Left cardiac atrium (tissue), 4 donors: ENCODE measurements at regions not wholly inside any gene's neighbourhood (a gene's known extent, or its start where the extent isn't known, plus 50 kb on each side); places are given as distances from the start of the nearest gene placed in this dataset.

Experiments used
- ATAC-seq, 2 donors: fragments of 200-7000 bp; cut with Tn5 transposase; one replicate each; pipeline ENCODE4 v1.9.1; 2020; ENCODE audit warnings: mild to moderate bottlenecking in 2 of 2, moderate library complexity in 2 of 2
- DNase-seq: peaks from one replicate; pipeline ENCODE4 v3.0.0-alpha.2; 2020
- intact Hi-C, 2 donors: fragments of 100-400 bp; cut with DNase I; formaldehyde crosslinking; loops; one replicate each; pipeline versions ENCODE4 v1.14.1 to v1.15.1; 2022 to 2023
- donor health status: DM: no; HTN: yes; CAD: no.
- donor health status: DM: no; HTN: yes; CAD: no; lungs with severe emphysema.
- donor health status: DM: yes; HTN: yes; CAD: no.
- donor health status: Dilated cardiomyopathy.

DNA sequence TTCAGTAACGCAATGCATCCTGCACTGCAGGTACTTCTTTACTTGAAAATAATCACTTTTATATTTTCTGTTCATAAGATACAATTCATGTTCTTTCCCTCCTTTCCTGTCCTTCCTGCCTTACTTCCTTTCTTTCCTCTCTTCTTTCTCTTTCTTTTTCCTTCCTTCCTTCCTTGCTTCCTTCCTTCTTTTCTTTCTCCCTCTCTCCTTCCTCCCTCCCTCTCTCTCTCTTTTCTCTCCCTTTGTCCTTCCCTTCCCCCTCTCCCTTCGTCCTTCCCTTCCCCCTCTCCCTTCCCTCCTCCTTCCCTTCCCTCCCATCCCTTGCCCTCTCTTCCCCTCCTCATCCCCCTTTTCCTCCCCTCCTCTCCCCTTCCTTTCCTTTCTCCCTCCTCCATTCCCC is 227.8 kb upstream of the KLF6 start:
- intact Hi-C loops: no loop called here
- ATAC-seq: no peak

DNA sequence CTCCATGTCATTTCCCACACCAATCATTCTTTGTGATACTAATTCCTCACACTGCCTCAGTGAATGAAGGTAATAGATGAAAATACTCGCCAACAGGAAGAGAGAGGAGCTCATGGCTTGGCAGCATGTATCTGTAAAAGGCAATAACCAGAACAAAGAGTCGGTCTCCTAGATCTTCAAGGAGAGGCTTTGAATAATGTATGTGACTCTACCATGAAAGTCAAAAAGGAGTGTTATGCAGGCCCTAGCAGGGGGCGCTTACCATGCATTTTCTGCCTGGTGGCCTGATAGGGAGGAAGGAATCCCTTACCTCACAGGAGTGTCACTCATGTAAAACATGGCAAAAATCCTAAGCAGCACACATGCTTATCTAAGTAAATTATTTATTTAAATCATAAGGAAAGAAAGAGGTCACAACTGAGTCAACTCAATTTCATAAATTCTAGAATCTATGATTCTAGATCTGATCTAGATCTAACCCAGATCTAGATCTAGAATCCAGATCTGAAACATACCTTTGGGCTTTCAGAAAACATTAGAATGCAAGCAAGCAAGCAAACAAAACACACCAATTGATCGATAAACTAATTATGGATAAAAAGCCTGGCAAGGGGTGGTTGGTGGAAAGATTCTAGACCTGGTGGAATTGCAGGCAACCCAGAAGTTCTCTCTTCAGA is 226.3 kb upstream of the KLF6 start:
- DNase-seq (no peak), ATAC-seq (no peak)
- intact Hi-C loops: no loop called here

More for the DNA sequence above, 227.8 kb upstream of the KLF6 start:
- no peak for DNase-seq

DNA sequence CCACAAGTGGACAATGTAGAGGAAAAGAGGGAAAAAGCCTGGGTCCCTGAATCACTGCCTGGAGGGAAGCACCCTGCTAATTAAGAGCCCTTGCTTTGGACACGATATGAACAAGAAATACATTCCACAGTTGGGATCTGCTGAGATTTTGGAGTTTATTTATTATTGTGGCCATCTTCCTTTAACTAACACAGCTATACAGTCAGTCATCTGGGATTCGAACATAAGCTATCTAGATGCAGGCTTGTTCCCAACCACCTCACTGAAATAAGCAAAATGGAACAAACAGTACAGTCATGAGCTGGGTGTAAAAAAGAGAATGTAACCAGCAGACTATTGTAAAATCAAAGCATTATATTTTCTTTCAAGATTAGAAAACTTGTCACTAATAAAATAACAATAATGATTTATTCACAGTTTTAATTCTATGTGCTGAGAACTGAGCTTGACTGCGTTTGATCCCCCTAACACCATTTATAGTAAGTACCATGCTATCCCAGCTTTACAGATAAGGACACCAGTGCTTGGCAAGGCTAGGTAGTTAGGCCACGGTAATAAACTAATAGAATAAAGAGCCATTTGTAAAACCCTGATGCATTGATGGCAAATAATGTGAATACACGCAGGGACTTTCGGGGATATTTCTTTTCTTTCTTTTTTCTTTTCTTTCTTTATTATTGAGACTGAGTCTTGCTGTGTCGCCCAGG is 223.8 kb upstream of the KLF6 start:
- no peak for ATAC-seq
- intact Hi-C loops: no loop called here
- no peak for DNase-seq

DNA sequence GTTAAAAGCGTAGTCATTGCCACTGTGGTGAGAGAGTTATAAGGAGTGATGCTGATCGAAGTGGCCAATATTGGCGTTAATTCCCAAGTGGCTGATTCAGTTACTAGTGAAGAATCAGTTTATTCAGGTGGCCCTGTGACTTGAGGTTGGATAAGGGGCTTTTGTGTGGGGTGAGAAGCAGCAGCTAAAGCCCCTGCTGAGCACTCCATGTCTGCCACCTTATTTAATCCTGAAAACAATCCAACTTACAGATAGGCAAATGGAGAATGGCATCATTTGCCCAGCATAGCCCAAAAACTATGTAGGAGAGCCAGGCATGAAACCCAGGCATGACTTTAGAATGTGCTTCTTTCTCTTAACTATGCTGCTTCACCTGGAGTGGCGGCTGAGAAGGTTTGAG is 222.8 kb upstream of the KLF6 start:
- DNase-seq (no peak), ATAC-seq (no peak)

DNA sequence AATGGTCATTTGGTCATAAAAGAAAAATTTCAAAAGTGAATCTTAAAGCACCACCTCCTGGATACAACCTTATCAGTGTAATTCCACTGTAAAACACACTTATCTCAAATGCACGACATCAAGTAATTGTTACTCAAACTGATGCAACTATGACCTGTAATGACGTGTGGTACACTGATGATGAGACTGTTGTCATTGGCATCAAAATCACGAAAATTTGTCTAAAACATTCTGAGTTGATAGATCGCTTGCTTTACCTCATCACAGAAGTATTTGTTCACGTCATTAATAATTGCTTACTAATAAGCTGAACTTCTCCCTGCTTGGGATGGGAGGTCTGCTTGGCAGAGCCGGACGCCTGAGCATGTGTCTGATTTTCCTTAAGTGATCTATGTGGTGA is 221.8 kb upstream of the KLF6 start:
- intact Hi-C loops: no loop called here
- DNase-seq: no peak
- no peak for ATAC-seq

More for the DNA sequence above, 222.8 kb upstream of the KLF6 start:
- intact Hi-C loops: no loop called here

DNA sequence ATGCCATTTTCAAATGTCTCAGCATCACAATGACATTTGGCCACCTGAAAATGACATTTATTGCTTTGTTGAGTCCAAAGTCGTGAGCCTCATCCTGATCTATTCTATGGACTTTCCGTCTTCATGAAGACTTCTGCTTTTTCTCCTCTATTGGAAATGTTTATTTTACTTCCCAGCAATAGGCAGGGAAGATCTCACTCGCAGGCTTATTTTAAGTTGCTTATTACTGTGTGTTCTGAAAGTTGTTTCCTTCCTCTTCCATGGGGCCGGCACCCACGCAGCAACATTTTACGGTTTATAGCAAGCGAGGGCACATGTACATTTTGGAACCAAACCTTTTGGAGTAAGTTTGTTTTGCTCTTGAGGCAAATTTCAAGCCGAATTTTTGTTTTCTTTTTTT is 221.0 kb upstream of the KLF6 start:
- no peak for DNase-seq
- intact Hi-C loops: no loop called here
- ATAC-seq: peak; percentile 31 to 34

DNA sequence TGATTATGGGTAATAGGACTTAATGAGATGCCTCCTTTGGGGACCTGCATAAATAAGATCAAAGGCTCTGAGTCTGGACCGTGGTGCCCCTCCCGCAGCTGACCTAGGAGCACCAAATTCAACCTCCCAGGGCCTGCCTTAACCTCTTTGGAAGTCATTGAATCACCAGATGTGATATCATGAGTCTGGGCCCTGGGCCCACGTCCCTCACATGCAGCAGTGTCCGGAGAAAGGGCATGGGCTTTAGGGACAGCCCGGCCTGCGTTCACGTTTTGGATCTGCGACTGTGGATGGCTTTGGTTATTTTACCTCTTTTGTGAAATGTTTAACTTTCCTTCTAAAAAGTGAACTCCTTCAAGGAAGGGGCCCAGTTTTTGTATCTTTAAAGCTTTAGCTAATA is 220.0 kb upstream of the KLF6 start:
- ATAC-seq (no peak), DNase-seq (no peak)
- intact Hi-C loops: no loop called here

DNA sequence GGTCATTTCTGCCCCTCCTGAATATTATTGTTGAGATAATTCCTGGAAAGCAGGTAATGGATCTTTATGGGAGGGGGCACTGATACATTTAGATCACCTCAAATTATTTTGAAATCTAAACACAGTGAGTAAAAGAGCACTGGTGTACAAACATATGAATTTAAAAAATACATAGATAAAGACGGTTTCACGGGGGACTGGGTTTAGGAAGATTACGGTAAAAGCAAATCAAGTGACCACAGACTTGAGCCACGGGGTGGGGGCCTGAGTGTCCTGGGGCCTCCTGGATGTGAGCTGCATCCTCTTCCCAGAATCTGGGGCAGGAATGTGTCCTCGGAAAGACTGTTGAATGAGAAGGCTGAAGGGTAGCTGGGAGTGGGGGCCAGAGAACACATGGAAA is 219.1 kb upstream of the KLF6 start:
- ATAC-seq: no peak
- DNase-seq: no peak
- intact Hi-C loops: no loop called here

DNA sequence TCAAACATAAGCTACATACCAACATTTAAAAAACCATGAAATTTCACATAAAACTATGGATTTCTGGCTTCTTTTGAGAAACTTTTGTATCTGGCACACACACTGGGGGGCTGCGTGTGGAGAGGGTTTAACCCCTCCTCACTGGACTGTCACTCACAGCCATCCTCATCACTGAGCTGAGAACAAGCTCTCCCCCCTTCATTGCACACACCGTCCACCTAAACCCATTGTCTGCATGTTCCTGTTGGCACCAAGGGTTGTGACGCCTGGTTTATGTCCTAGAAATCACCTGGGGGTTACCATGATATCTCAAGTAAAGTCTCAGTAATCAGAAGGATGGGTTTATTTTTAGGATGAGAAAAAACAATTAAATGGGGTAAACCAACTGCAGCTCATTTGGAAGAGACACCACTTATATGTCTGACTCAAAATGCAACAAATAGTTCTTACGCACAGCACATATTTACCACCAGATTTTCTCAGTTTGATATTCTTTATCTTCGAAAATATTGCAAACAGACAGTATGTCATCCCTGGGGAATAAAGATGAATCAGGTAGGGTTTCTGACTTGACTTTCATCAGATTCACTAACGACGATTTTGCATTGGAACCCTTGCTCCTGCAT is 218.5 kb upstream of the KLF6 start:
- ATAC-seq: no peak
- DNase-seq: no peak
- intact Hi-C loops: no loop called here

DNA sequence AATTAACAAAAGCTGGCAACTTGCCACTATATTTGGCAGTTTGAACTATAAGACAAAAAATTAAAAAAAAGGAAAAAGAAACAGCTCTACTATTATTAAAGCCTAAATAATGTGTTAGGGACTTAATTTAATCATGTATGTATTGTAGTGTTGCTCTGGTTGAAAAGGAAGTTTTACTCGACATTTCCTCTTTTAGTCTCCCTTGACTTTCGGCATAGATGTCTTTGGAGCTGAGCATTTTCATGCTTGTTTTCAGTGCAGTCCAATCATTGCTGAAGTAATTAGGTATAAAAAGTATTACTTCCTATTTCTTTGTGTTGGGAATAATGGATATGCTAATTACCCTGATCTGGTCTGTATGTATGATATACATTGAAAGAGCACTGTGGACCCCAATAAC is 216.8 kb upstream of the KLF6 start:
- DNase-seq: no peak
- ATAC-seq: no peak
- intact Hi-C loops: no loop called here

DNA sequence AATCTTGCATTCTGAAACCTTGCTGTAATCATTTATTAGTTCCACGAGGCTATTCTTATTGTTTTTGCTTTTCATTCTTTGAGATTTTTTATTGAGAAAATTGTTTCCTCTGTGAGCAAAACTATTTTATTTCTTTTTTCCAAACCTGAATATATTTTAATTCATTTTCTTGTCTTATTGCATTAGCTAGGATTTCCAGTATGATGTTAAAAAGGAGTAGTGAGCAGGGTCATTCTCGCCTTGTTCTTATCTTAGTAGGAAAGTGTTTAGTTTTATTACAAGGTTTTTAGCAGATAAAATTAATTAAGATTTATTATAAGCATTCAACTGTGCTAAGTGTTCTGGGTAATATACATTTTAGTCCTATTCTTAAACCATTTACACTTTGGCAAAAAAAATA is 214.6 kb upstream of the KLF6 start:
- intact Hi-C loops: no loop called here
- ATAC-seq: no peak
- DNase-seq: no peak

DNA sequence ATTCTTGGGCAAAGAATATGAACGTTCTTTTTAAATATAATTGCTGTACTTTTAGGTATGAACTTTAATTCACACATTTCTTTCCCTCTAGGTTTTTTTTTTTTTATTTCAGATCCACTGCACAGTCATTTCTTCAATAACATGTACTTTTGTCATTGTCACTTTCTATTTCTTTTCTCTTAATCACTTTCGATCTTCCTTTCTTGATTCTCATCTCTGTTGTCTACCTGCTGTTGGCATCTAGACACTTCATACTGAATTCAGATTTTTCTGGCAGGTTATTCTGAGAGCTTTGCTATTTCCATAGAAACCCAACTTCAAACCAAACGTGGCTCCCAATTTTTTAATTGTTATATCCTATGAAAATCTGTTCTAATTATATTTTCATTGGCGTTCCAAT is 211.7 kb upstream of the KLF6 start:
- ATAC-seq: no peak
- intact Hi-C loops: no loop called here
- no peak for DNase-seq

DNA sequence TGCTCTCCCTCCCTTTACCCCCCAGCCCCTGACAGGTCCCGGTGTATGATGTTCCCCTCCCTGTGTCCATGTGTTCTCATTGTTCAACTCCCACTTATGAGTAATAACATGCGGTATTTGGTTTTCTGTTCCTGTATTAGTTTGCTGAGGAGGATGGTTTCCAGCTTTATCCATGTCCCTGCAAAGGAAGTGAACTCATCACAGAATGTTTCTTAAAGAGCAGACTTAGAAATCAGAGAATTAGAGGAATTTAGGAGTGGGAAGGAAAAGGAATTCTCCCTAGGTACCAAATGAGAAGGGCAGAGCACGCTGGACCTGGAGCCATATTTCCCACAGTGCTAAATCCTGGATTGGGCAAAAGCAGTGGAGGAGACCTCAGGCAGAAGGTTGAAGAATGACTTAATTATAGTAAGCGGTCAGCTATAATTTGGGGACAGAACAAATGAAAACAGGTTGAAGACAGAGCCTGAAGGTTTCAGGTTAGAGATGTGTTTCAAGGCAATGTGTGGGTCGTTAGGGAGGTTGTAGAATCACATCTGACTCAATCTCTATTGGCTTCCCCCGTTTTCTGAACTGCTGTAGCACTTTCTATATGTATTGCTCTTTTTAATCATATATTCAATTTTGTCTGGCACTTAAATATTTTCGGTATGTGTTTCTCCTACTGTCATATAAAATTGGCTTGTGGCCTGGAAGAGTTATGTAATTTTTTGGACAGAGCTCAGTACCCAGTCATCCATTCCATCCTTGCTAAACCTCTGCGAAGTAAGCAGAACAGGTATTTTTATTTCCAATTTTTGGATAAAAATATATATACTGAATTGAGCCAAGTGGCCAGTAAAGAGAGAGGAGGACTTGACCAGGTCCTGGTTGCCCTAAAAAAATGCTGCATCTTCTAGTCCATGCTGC is 210.5 kb upstream of the KLF6 start:
- peak in 1 of 2 donors; percentile 25 for ATAC-seq
- DNase-seq: no peak
- intact Hi-C loops: no loop called here

DNA sequence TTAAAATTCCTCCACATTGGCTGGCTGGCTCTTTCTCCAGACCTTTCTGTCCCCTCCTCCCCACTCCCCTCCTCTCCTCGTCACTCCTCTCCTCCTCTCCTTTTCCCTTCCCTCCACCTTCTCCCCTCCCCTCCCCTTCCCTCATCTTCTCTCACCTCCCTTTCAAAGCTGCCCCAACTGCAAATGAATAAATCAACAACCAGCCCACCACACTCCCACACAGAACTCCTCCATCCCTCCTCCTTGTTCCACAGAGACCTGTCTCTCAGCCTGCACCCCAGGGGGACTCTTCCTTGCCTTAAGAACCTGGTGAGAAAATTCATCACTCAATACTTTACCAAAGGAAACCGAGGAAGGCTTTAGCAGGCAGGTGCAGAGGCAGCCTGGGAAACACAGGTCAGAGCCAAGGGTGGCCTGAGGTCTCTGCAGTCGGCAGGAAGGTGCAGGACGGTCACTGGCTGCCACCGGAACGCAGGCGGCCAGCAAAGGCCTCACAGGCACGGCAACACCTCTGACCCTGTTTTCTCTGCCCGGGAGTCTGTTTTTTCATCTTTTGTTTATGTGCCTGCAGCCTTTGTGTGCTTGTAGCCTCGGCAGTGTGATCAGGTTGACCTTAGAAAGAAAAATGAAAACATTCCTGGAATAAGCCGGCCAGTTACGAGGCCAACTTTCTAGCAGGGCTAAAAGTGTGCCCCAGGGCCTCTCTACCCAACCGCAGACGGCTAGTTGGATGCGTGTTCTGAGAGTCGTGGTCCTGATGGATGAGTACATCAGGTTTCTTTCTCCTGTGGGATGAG is 207.6 kb upstream of the KLF6 start:
- DNase-seq (no peak), ATAC-seq (no peak)
- intact Hi-C loops: no loop called here

DNA sequence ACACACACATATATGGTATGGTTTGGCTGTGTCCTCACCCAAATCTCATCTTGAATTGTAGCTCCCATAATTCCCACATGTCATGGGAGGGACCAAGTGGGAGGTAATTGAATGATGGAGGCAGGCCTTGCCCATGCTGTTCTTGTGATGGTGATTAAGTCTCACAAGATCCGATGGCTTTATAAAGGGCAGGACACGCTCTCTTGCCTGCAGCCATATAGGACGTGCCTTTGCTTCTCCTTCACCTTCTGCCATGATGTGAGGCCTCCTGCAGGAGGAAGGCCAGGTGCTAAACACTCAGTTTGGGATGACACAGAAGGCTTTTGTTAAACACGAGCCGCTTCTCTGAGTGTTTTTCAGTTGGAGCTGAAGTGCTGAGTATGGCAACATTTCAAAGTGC is 205.3 kb upstream of the KLF6 start:
- DNase-seq: no peak
- ATAC-seq: no peak
- intact Hi-C loops: no loop called here

DNA sequence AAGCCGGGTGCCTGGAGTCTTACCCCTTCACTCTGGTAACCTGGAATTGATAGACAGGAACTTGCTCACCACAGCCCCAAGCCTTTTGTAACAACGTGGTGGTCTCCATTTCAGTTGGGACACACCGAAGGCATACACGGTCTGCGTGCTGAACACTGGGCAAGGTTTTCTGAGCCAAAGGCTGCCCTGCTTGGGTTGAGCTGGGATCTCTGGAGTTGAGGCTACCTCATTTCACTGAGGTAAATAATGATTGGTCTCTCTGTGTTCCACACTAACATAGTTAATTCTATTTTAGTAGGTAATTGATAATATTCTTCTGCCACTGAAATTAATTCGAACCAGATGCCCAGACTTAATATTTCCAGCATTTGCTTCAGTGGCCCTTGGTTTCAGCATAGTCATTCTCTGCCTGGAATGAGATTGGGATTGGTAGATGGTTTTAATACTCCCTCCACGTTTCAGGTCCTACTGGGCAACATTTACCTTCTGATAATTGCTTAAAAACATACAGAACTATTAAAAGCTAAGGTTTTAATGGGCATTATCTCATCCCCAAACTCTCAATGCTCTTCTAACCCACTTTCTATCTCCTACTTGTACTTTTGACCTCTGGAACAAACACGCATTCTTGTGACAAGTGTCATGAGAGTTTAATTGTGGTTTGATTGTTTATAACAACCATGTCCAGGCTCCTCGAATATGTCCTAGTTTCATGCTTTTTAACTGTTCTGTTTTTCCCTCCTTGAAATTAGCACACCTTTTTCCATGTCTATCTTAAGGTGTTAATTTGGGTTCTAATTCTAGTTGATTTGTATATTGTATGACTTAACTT is 202.3 kb upstream of the KLF6 start:
- intact Hi-C loops: no loop called here
- ATAC-seq: peak in 1 of 2 donors; percentile 55
- DNase-seq: no peak

DNA sequence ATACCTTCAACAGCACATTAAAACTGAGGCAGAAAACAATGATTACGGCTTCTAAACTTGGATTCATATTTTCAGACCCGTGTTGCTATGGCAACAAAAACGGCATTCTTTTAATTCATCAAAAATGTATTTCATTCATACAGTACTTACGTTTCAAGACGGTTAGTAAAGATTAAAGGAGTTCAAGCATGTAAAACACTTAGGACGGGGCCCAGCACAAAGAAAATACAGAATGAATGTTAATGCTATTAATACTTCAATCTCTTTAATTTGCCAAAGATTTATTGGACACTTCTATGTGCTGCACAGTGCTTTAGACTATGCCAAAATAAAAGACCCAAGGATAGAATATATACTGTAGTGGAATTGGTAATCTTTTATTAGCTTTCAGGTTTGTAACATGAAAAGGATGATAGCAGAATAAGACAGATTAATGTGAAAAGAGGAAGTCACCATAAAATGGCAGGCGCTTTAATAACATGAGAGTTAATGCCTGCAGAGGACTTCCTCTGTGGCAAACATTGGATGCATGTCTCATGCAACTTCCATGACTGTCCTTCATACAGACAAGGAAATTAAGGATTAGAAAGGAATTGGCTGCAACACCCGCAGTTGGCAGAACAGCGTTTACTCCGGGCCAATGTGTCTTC is 201.6 kb upstream of the KLF6 start:
- DNase-seq: no peak
- ATAC-seq: no peak
- intact Hi-C loops: no loop called here
